ENCODE measurements at regions not wholly inside any gene's neighbourhood (a gene's known extent, or its start where the extent isn't known, plus 50 kb on each side); places are given as distances from the start of the nearest gene placed in this dataset.

DNA sequence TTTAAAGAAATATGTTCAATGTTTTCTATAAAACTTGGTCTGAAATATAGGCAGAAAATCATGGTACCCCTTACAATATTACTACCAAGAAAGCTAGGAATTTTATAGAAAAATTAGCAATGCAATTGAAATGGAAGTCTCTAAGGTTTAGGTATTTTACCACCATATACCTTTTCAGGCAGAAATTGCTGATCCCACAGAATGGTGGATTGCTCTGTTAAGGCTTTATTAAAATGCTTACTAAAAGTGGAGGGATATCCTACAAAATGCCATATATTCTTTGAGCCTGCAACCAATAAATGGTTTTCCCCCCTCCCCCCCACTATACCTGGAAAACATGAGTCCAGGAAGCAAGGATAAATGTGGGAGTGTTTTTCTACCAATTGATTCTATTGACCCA is 718.1 kb upstream of the NOVA1 start:
- TF ChIP-seq, protein P1, sequence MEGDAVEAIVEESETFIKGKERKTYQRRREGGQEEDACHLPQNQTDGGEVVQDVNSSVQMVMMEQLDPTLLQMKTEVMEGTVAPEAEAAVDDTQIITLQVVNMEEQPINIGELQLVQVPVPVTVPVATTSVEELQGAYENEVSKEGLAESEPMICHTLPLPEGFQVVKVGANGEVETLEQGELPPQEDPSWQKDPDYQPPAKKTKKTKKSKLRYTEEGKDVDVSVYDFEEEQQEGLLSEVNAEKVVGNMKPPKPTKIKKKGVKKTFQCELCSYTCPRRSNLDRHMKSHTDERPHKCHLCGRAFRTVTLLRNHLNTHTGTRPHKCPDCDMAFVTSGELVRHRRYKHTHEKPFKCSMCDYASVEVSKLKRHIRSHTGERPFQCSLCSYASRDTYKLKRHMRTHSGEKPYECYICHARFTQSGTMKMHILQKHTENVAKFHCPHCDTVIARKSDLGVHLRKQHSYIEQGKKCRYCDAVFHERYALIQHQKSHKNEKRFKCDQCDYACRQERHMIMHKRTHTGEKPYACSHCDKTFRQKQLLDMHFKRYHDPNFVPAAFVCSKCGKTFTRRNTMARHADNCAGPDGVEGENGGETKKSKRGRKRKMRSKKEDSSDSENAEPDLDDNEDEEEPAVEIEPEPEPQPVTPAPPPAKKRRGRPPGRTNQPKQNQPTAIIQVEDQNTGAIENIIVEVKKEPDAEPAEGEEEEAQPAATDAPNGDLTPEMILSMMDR (IDR thresholded peaks at IDR 0.05): no peak
- TF ChIP-seq POLR2A (IDR thresholded peaks at IDR 0.05): no peak
